ENCODE measurements at regions not wholly inside any gene's neighbourhood (a gene's known extent, or its start where the extent isn't known, plus 50 kb on each side); places are given as distances from the start of the nearest gene placed in this dataset.

DNA sequence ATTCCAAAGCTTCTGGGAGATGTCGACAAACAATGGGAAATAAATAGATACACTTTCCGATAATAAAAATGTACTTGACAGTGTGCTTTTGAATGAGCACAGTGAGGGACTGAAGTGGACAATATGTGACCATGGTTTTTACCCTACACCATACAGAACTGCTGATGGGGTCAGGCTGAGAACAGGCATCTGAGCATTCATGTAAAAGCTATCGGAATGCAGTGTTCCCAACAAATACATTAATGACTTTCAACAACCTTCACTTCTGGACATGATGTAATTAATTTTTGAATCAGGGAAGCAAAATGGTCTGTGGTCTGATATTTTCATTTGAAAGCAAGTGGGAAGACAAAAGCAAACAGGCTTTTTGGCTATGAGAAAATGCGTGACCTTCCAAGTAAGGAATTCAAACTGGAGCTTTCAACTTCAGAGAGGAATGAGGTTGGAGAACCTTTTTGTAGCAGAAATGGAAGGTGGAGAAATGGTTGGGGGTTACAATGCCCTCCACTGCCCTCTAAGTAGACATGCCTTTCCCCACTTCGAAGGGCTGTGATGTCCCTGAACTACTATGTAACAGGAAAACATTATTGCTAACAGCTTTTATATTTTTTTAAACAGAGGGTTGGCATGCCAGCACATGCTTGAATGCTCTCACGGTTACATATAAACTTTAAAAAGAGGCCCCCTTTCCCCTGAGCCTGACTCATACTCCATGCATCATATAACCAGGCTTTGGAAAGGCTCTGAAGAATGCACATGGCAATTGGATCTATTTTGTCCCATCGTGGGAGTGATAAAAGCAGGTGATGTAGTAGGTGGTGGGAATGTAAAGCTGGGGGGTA, 203.5 kb upstream of the CITED2 start:
- DNase-seq (ENCODE audit: low read depth in 2 of 2), result no peak

DNA sequence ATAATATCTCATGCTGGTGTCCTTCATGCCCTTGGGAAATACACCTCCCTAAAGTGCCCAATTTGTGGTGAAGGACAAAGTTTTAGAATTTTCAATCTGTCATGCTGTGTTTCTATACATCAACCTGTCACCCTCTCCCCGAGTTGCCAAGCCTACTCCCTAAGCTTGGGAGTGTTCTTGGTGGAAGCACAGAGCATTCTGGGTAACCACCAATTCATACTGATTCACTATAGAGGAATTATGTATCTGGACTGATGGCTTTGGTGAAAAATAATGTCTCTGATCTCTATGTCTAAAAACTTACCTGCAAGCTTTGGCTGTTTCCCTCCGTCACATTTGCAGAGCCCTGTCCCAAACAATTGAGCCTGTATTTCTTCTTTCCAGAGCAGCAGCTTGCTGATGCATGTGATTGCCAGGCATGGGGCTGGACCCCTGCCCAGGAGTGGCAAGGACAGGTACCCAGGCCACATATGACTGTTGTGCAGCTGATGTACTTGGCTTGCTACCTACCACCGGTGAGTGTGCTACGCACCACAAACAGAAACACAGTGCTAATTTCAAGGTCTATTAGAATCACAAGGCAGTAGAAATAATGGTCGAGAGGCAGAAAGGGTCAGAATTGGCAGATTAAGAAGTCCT, 202.8 kb upstream of the CITED2 start:
- DNase-seq (ENCODE audit: low read depth in 2 of 2), result no peak

DNA sequence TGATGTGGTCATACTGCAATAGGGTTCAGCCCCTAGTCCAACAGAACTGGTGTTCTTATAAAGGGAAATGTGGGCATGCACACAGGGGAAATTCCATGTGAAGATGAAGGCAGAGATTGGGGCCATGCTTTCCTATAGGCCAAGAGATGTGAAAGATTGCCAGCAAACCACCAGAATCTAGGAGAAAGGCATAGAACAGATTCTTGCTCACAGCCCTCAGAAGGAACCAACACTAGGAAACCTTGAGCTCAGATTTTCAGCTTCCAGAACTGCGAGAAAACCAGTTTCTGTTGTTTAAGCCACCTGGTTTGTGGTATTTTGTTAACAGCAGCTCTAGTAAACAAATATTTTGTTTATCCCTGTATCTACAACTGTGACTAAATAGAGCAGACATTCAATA, 197.6 kb upstream of the CITED2 start:
- no peak for DNase-seq (ENCODE audit: low read depth in 2 of 2)

DNA sequence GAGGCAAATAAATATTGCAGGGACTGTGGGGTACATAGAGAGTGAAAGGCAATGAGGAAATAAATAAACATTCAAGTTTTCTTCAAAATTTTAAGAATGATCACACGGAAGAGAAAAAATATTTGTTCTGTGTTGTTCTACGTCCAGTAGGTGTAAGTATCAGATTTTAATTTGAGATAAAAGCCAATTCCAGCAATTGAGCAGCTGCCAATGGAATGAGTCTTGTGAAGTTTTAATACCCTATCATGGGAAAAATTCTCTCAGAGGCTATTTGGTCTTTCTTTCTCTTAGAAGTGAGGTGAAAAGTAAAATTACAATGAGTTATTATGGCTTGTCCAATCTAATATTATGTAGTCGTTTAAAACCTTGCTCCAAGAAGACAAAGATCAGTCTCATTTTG, 195.7 kb upstream of the CITED2 start:
- no peak for DNase-seq (ENCODE audit: low read depth in 2 of 2)

DNA sequence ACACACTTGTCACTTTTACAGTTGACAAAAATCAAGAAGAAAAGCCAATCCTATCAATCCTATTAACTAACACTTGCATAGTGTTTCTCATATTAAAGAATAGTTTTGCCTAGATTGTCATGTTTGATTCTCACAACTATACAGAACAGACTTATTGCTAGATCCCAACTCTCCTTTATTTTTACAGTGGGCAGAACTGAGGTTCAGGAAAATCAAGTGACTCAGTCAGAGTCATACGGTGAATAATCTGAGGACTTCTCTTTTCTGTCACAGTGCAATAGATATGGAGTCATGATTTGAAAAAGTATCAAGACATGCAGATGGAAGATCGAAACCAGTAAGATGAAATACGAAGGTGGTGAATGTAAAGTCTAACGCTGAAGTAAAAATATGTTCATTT, 195.1 kb upstream of the CITED2 start:
- no peak for DNase-seq (ENCODE audit: low read depth in 2 of 2)

DNA sequence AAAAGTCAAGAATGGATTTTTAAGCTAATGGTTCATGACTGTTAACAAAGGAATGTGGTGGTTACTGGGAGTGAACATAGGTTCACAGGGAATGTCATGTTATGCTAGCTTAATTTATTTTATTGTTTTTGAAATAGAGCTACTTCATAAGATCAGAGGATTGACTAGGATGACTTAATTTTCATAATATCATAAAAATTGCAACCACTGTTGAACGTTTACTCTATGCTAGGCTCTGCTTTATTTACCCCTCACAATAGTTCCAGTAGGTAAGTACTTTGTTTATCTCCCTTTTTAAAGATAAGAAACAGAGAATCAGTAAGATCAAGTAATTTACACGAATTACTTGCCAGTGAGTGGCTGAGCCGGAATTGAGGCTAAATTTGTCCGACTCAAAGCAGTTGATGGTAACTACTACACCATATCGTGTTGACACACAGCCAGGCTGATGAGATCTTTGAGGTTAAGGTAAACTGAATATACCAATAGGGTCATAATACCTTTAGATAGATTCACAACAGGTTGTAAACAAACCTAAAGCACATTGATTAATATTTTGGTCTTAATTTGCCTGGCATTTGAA, 194.6 kb upstream of the CITED2 start:
- DNase-seq (ENCODE audit: low read depth in 2 of 2), result no peak

DNA sequence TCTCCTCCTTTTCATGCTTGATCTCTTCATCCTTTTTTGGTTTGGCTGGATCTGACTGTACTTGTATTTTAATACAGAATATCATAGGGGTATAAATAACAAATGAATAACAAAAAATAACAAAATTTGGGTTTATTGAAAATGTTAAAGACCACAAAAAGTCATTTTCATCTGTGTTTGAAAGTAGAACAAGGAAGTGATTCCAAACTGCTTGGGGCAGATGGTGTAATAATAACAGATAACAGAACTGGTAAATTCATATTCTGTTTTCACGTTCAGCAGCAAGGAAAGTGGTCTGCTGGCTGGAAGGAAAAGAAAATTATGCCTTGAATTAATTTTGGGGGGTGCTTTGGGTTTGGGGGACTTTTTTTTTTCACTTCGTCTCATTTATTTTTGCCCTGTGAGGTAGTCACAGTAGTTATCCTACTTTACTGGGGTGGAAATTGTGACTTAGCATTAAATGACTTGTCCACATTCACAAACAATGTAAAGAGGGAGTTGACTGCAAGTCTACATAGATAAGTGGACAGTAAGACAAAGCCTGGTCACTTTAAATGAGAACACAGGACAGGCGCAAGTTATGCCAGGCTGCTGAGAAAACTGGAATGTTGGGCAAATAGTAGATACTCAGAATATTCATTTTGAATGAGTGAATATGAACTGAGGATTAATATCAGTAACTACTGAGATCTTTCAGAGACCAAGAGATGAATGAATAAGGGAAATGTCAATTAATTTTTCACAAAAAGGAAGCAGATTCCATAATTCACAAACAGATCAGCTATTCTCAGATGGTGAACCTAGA, 193.9 kb upstream of the CITED2 start:
- DNase-seq (ENCODE audit: low read depth in 2 of 2), result no peak

DNA sequence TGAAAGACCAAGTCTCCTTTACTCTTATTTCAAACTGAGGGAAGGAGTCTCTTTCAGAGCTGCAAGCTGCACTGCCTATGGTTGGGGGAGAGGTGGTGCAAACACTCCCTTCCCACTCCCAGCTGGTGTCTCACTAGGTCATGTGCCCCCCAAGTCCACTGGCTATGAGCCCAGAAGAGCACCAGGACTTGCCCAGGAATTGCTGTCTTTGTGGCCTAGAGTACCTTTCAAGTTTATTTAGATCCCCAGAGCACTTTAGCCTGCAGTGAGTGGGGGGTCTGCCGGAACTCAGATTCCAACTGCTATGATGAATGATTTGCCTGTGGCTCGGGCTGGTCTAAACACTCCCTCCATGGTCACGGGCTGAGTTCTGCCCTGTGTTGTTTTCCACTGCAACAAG, 192.6 kb upstream of the CITED2 start:
- no peak for DNase-seq (ENCODE audit: low read depth in 2 of 2)

DNA sequence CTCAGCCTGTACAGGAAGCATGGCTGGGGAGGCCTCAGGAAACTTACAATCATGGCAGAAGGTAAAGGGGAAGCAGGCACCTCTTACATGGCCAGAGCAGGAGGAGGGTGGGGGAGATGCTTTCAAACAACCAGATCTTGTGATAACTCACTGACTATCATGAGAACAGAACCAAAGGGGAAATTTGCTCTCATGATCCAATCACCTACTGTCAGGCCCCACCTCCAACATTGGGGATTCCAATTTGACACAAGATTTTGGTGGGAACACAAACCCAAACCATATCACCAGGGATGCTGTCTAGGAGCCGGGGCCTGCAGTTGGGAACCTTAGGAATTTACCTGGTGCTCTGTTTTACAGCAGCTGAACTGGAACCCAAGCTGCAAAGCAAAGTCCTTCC, 191.1 kb upstream of the CITED2 start:
- DNase-seq (ENCODE audit: low read depth in 2 of 2), result no peak

DNA sequence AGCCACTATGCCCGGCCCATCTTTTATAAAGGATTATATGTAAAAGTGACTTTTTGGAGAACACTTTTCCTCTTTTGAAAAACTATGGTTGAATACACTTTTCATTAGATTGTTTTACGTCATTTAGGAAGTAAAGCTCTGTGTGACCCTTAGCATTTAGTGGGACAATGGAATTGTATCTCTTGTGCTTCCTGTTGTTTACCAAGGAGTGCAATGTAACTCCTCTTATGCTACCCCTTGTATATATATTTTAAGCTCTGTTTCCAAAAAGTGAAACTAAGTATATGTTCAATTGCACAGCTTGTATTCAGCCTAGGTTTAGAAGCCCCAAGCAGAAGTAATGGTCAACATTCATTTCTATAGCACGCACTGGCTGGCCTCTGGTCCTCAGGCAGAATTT, 183.1 kb upstream of the CITED2 start:
- DNase-seq (ENCODE audit: low read depth in 2 of 2), result no peak

GRCh38 chr6:139556532-139556931, 182.1 kb upstream of the CITED2 start:
- DNase-seq (ENCODE audit: low read depth in 2 of 2), result no peak

DNA sequence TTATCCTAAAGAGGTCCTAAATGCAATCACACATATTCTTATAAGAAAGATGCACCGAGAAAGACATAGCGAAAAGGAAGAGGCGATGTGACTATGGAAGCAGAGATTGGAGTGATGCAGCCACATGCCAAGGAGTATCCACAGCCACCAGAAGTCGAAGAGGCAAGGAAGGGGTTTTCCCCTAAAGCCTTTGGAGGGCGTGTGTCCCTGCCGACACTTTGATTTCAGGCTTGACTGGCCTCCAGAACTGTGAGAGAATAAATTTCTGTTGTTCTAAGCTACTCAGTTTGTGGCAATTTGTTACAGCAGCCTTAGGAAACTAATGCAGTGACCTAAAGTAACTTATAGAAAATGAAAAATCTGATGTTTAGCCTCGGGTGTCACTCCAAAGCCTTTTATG, 179.5 kb upstream of the CITED2 start:
- DNase-seq (ENCODE audit: low read depth in 2 of 2), result no peak

GRCh38 chr6:139551376-139551775, 176.9 kb upstream of the CITED2 start:
- no peak for DNase-seq (ENCODE audit: low read depth in 2 of 2)

DNA sequence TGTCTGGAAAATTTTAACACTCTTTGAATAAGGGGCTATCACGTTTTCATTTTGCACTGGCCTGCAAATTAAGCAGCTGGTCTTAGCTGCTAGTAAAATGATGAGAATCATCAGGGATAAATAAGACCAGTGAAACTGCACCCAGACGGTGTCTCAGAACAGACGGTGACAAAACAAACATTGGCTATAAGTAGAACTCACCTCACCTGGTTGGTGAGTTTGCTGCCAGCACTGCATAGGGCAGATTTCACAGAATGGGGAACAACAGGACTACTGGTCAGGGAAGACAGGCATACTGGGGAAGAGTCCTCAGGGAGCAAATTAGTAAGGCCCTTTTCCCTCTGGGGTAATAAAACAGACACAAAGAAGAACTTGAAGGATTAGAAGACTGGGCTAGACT, 175.9 kb upstream of the CITED2 start:
- no peak for DNase-seq (ENCODE audit: low read depth in 2 of 2)

- no peak for DNase-seq (ENCODE audit: low read depth in 2 of 2)
Measured at GRCh38 chr6:139549561-139550070, 175.2 kb upstream of the CITED2 start.

DNA sequence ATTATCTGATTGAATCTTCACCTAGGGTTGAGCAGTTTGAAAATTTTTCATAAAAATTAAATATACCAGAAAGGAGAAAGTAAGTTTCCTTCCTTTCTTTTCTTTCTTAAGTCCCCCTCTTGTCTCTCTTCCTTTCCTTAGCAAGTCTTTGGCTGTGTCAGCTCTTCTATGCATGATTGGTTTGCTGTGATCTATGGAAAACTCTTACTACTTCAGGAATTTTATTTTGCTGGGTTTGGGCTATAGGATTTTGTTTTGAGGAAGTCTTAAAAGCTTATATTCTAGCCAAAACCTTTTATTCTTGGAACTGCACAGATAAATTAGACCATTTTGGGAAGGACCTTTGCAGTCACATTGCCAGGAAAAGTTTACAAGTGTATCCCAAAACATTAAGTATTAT, 173.4 kb upstream of the CITED2 start:
- no peak for DNase-seq (ENCODE audit: low read depth in 2 of 2)

- no peak for DNase-seq (ENCODE audit: low read depth in 2 of 2)
Measured at GRCh38 chr6:139547122-139547776, 172.8 kb upstream of the CITED2 start.

DNA sequence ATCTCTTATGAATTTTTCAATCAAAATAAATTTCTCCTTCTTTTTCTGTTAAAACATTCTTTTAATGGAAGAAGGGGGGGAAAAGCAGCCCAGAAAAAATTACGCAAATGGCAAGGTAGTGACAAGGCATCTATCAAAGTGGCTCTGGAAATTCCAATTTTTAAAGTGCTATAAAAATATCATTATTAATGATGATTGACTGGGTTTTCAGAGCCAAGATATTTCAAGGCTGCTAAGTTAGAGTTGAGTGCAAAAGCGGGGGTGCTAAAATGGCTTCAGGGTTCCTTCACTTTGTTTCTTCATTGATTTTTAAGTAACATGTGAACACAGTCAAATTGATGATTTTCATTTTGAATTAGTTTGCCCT, 171.6 kb upstream of the CITED2 start:
- no peak for DNase-seq (ENCODE audit: low read depth in 2 of 2)

- DNase-seq (ENCODE audit: low read depth in 2 of 2), result no peak
Measured at GRCh38 chr6:139545206-139546105, 171.0 kb upstream of the CITED2 start.

DNA sequence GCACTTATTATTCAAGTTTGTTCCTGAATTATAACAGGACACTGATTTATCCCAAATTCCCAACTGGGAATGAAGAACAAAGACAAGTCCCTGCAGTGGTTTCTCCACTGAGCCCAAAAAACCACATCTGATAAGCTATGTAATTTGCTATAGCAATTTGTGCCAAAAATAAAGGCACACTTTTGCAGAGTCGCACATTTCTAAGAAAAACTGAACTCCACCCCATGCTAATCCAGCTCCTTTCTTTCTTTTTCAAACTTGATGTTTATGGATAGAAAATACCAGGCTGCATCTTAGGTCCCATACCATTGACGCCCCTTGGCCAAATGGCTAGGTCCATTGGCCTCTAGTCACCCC, 170.2 kb upstream of the CITED2 start:
- no peak for DNase-seq (ENCODE audit: low read depth in 2 of 2)

DNA sequence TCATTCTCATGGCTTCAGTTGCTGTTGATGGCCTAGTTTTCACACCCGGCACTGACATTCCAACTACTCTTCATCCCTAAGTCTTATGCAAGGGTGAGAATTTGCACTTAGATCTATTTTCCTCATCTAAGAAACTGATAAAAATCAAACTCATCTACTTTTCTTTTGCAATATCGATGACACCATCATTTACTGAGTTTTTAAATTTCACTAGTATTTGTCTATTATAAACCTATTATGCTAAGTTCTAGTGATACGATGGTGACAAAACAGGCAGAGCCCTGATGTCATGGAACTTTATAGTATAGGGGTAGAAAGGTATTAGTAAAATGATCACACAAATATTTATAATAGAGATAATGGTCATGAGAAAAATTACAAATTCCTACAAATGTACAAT, 167.9 kb upstream of the CITED2 start:
- DNase-seq (ENCODE audit: low read depth in 2 of 2), result no peak

All from stimulated activated CD8-positive, alpha-beta memory T cell treated with anti-CD3 and anti-CD28 coated beads, Interleukin-7, amount 100 ng/mL, for 4 hours (primary cell).